PC-9 (cell line): ENCODE measurements at regions not wholly inside any gene's neighbourhood (a gene's known extent, or its start where the extent isn't known, plus 50 kb on each side); places are given as distances from the start of the nearest gene placed in this dataset.

Experiments used
- BruUV-seq: library from RNA; stranded (reverse); fragments of 400-500 nt; replicated peaks from 2 replicates; lab custom pipeline; 2021; lab: Mats Ljungman, UMichigan
- CTCF ChIA-PET: fragments of 300-600 bp; sonication (Branson Sonifier 250); formaldehyde crosslinking; loops from one replicate; lab custom pipeline; 2022; ENCODE audit warnings: antibody characterized with exemption; lab: Charles Lee
- POLR2A ChIA-PET: fragments of 300-600 bp; sonication (Branson Sonifier 250); formaldehyde crosslinking; loops from one replicate; lab custom pipeline; 2022; ENCODE audit warnings: antibody characterized with exemption; ENCODE audit not compliant: unreplicated experiment; lab: Charles Lee
- DNase-seq, 2 experiments: peaks; one replicate each; pipeline versions ENCODE4 v3.0.0 to v3.0.0-alpha.2; 2015 to 2022; ENCODE audit warnings: mixed read lengths in 1 of 2
- H2AFZ ChIP-seq: fragments of 200-600 bp; sonication (generic); 2 replicates; pipeline ENCODE4 v1.8.1; 2017; ENCODE audit warnings: antibody characterized with exemption
- H3F3A ChIP-seq: fragments of 200-600 bp; sonication (generic); 2 replicates; pipeline ENCODE4 v1.8.1; 2017; ENCODE audit warnings: antibody characterized with exemption, mild to moderate bottlenecking, low read depth; ENCODE audit not compliant: insufficient read depth
- H3K27ac ChIP-seq: fragments of 200-600 bp; sonication (generic); 2 replicates; pipeline ENCODE4 v1.6.1; 2016; ENCODE audit warnings: mixed run types
- H3K27me3 ChIP-seq: fragments of 200-600 bp; sonication (generic); 2 replicates; pipeline ENCODE4 v1.6.1; 2016; ENCODE audit warnings: low read depth, mixed run types; ENCODE audit not compliant: insufficient read depth
- H3K36me3 ChIP-seq: fragments of 200-600 bp; sonication (generic); 2 replicates; pipeline ENCODE4 v1.6.1; 2016; ENCODE audit warnings: low read depth, mixed run types
- H3K4me1 ChIP-seq: fragments of 200-600 bp; sonication (generic); replicated peaks from 2 replicates; pipeline ENCODE4 v1.6.1; 2016; ENCODE audit warnings: mixed run types; ENCODE audit not compliant: insufficient read depth
- H3K4me2 ChIP-seq: fragments of 200-600 bp; sonication (generic); 2 replicates; pipeline ENCODE4 v1.6.1; 2017; ENCODE audit warnings: mixed run types
- H3K4me3 ChIP-seq: fragments of 200-600 bp; sonication (generic); 2 replicates; pipeline ENCODE4 v1.6.1; 2016; ENCODE audit warnings: mixed run types
- H3K79me2 ChIP-seq: fragments of 200-600 bp; sonication (generic); 2 replicates; pipeline ENCODE4 v1.6.1; 2017; ENCODE audit warnings: low read depth, mixed run types
- H3K9me2 ChIP-seq: fragments of 200-600 bp; sonication (generic); 2 replicates; pipeline ENCODE4 v1.8.1; 2017; ENCODE audit warnings: mild to moderate bottlenecking; ENCODE audit not compliant: insufficient read depth
- H3K9me3 ChIP-seq: fragments of 200-600 bp; sonication (generic); 2 replicates; pipeline ENCODE4 v1.8.1; 2016; ENCODE audit warnings: low read depth; ENCODE audit not compliant: insufficient read depth
- H4K20me1 ChIP-seq: fragments of 200-600 bp; sonication (generic); 2 replicates; pipeline ENCODE4 v1.8.1; 2017; ENCODE audit not compliant: insufficient read depth
- EZH2 ChIP-seq: fragments of 200-600 bp; sonication (generic); IDR thresholded peaks from 2 replicates; pipeline ENCODE4 v1.8.0; 2017; ENCODE audit warnings: antibody characterized with exemption, low read depth
- intact Hi-C: fragments of 100-400 bp; cut with micrococcal nuclease; formaldehyde crosslinking; loops from one replicate; pipeline ENCODE4 v1.10.0; 2022; ENCODE audit not compliant: unreplicated experiment
- TF ChIP-seq, protein P1 (sequence below): fragments of 200-600 bp; sonication (generic); conservative IDR thresholded peaks from 2 replicates; pipeline ENCODE4 v1.6.1; 2017; ENCODE audit warnings: mixed run types, antibody characterized with exemption, mild to moderate bottlenecking, moderate library complexity

DNA sequence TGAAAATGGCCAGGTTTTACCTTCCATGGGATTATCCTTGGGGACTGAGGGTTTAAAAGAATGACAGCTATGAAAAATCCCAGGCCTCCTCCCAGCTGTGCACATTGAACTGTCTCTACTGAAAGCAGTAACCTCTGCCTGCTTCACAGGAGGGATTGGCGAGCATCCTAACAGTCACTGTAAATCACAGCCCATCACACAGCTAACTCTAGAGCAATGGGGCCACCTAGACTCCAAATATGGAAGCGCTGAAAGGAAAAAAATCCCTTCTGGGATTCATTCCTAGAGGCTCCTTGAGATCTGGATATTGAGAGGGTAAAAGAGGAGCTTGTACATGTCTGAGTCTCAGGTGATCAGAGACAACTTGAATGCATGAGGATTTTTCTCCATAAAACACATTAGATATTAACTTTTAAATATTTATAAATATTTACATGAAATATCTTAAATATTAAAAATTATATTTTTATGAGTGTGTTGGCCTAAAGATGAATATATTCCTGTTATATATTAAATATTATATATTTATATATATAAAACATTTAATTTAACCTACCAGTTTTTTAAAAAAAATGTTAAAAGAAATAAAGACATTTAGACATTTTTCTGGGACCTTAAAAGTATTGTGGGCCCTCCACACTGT lies 133.8 kb upstream of the SLC24A2 start:
- H3K4me1 ChIP-seq, result no peaks in the 10 kb centered on the region
- intact Hi-C loops, result loop anchor here (10.0 kb wide), 1 partner anchor 428 kb away; no protein-coding TSS in a partner anchor
- H4K20me1 ChIP-seq, result no peaks in the 10 kb centered on the region
- CTCF ChIA-PET, result no interaction called here
- POLR2A ChIA-PET, result no interaction called here
- H3K9me3 ChIP-seq, result no peaks in the 10 kb centered on the region
- no TSS peak for BruUV-seq
- no peak overlapping the region for H3K4me2 ChIP-seq
- TF ChIP-seq, protein P1, sequence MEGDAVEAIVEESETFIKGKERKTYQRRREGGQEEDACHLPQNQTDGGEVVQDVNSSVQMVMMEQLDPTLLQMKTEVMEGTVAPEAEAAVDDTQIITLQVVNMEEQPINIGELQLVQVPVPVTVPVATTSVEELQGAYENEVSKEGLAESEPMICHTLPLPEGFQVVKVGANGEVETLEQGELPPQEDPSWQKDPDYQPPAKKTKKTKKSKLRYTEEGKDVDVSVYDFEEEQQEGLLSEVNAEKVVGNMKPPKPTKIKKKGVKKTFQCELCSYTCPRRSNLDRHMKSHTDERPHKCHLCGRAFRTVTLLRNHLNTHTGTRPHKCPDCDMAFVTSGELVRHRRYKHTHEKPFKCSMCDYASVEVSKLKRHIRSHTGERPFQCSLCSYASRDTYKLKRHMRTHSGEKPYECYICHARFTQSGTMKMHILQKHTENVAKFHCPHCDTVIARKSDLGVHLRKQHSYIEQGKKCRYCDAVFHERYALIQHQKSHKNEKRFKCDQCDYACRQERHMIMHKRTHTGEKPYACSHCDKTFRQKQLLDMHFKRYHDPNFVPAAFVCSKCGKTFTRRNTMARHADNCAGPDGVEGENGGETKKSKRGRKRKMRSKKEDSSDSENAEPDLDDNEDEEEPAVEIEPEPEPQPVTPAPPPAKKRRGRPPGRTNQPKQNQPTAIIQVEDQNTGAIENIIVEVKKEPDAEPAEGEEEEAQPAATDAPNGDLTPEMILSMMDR, result peak; percentile 46; the same call in 1 of the 2 replicates
- TF ChIP-seq EZH2, result no peak
- no peak for DNase-seq
- no peak overlapping the region for H2AFZ ChIP-seq
- H3K4me3 ChIP-seq, result no peak overlapping the region
- H3K27me3 ChIP-seq, result peaks cover 7% of the 10 kb centered on the region; the same call in 1 of the 2 replicates
- no peaks in the 10 kb centered on the region for H3K9me2 ChIP-seq
- no peaks in the 10 kb centered on the region for H3K36me3 ChIP-seq
- no peak overlapping the region for H3K27ac ChIP-seq
- H3K79me2 ChIP-seq, result no peaks in the 10 kb centered on the region
- no peaks in the 10 kb centered on the region for H3F3A ChIP-seq

DNA sequence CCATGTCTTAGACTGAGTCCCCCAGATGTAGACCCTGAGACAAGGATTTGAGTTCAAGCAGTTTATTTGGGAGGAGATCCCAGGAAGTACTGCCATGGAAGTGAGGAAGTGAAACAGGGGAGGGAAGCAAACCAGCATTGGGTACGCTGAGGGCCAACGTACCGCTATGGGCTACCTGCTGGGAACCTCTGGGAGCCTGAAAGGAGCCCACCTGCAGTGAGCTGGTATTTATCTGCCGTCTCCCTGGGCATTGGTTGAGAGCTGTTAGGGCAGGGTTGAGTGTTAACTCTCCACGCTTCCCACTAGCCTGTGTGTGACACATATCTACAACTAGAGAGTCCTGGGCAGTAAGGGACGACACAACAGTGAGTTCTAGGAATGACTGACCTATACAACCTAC lies 131.6 kb upstream of the SLC24A2 start:
- Histone ChIP-seq H3K4me1 (no peaks in the 10 kb centered on the region), H3K79me2 (no peaks in the 10 kb centered on the region), H3K4me2 (no peak overlapping the region), H4K20me1 (no peaks in the 10 kb centered on the region), H3K27me3 (peaks cover 7% of the 10 kb centered on the region; the same call in 1 of the 2 replicates), H3F3A (no peaks in the 10 kb centered on the region), H3K9me3 (no peaks in the 10 kb centered on the region), H3K9me2 (no peaks in the 10 kb centered on the region), H2AFZ (no peak overlapping the region), H3K27ac (no peak overlapping the region), H3K36me3 (no peaks in the 10 kb centered on the region), H3K4me3 (no peak overlapping the region)
- DNase-seq, result no peak
- no TSS peak for BruUV-seq
- TF ChIP-seq, protein P1, result no peak
- TF ChIP-seq EZH2, result no peak
- POLR2A ChIA-PET, result no interaction called here
- CTCF ChIA-PET, result no interaction called here
- intact Hi-C loops, result loop anchor here (10.0 kb wide), 1 partner anchor 426 kb away; no protein-coding TSS in a partner anchor

DNA sequence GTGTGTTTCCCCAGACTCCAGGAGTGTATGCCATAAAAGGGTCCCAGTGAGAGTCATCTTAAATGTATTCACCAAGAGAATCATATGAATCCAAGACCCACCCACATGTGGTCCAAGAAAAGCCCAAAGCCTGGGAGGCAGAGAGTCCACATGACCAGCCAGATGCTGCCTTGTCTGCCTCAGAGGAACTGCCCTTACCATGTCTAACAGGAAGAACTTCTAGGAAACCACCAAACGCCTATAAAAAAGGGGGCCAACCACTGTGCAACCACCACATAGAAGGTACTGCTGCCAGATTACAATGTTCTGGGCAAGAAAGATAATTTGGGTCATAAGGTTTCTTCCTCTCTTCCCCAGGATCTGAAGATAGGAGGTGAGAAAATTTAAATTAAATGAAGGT lies 129.8 kb upstream of the SLC24A2 start:
- Histone ChIP-seq H3K9me3 (no peaks in the 10 kb centered on the region), H3K4me3 (no peak overlapping the region), H3F3A (no peaks in the 10 kb centered on the region), H2AFZ (no peak overlapping the region), H3K4me2 (no peak overlapping the region), H3K79me2 (no peaks in the 10 kb centered on the region), H3K9me2 (no peaks in the 10 kb centered on the region), H3K4me1 (no peaks in the 10 kb centered on the region), H3K36me3 (no peaks in the 10 kb centered on the region), H3K27ac (no peak overlapping the region), H4K20me1 (no peaks in the 10 kb centered on the region), H3K27me3 (peaks cover 7% of the 10 kb centered on the region; the same call in 1 of the 2 replicates)
- POLR2A ChIA-PET, result no interaction called here
- no peak for DNase-seq
- BruUV-seq, result no TSS peak
- CTCF ChIA-PET, result no interaction called here
- intact Hi-C loops, result no loop called here
- TF ChIP-seq, protein P1, result no peak
- no peak for TF ChIP-seq EZH2
